Spinal cord (tissue), 9 donors: ENCODE measurements at regions not wholly inside any gene's neighbourhood (a gene's known extent, or its start where the extent isn't known, plus 50 kb on each side); places are given as distances from the start of the nearest gene placed in this dataset.
"Not testable (repeated sequence)": the region's sequence is repeated elsewhere in the genome, so short reads cannot be mapped to it uniquely, and the experiment has no call there.

Experiments
- DNase-seq, 6 donors: peaks; one replicate each; pipeline versions ENCODE4 v3.0.0 to v3.0.0-alpha.2; 2013 to 2015; ENCODE audit warnings: low spot score in 6 of 6, low read depth in 4 of 6
- H3K27ac ChIP-seq: one replicate; pipeline ENCODE4 v1.5.1; 2013; ENCODE audit warnings: low read depth, low read length, control low read depth
- H3K27me3 ChIP-seq: one replicate; pipeline ENCODE4 v1.6.1; 2013; ENCODE audit warnings: low read length; ENCODE audit not compliant: control insufficient read depth, insufficient read depth
- H3K36me3 ChIP-seq: one replicate; pipeline ENCODE4 v1.6.1; 2013; ENCODE audit warnings: low read length; ENCODE audit not compliant: control insufficient read depth, insufficient read depth
- H3K4me1 ChIP-seq: one replicate; pipeline ENCODE4 v1.6.1; 2013; ENCODE audit warnings: low read length; ENCODE audit not compliant: control insufficient read depth, insufficient read depth
- H3K4me3 ChIP-seq: one replicate; pipeline ENCODE4 v1.5.1; 2013; ENCODE audit warnings: low read depth, low read length, control low read depth
- H3K9me3 ChIP-seq: one replicate; pipeline ENCODE4 v1.6.1; 2013; ENCODE audit warnings: low read length; ENCODE audit not compliant: control insufficient read depth, insufficient read depth
- WGBS: methylation state at CpG from one replicate; pipeline ENCODE4 v1.1.5; 2013; ENCODE audit warnings: missing lambda C conversion rate; ENCODE audit not compliant: insufficient coverage; 5-methylcytosine and 5-hydroxymethylcytosine counted together
- donor health status: healthy.

DNA sequence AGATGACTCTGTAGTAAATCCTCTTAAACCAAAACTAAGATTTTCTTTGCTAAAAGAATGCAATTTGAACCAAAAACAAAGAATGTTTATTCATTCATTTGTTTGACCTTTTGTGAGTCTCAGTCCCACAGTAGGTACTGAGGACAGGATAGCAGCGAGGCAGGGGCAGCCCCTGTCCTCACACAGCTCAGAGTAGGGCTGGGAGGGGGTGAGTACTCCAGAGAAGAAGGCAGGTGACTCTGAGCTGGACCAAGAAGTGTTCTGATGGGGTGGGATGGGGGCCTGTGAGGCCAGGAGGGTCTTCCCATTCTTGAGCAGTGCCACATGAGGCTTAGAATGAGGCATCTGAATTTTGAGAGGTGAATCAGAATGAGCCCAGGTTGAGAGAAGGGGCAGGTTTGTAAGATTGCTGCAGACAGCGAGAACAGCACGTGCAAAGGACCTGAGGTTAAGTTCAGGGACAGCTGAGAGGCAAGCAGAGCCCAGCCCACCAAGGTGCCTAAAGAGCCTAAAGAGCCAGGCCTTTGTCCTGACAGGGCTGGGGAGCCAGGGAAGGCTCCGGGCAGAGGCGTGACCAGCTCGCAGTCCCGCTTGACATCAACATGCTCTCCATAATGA is 56.9 kb upstream of the CHST15 start:
- Histone ChIP-seq H3K27me3 (no peaks in the 10 kb centered on the region), H3K4me1 (peaks cover 38% of the 10 kb centered on the region), H3K4me3 (no peak overlapping the region), H3K36me3 (no peaks in the 10 kb centered on the region), H3K9me3 (no peaks in the 10 kb centered on the region), H3K27ac (no peak overlapping the region)
- no peak for DNase-seq
- WGBS = 90% methylated on average over 5 of the region's 7 CpGs

DNA sequence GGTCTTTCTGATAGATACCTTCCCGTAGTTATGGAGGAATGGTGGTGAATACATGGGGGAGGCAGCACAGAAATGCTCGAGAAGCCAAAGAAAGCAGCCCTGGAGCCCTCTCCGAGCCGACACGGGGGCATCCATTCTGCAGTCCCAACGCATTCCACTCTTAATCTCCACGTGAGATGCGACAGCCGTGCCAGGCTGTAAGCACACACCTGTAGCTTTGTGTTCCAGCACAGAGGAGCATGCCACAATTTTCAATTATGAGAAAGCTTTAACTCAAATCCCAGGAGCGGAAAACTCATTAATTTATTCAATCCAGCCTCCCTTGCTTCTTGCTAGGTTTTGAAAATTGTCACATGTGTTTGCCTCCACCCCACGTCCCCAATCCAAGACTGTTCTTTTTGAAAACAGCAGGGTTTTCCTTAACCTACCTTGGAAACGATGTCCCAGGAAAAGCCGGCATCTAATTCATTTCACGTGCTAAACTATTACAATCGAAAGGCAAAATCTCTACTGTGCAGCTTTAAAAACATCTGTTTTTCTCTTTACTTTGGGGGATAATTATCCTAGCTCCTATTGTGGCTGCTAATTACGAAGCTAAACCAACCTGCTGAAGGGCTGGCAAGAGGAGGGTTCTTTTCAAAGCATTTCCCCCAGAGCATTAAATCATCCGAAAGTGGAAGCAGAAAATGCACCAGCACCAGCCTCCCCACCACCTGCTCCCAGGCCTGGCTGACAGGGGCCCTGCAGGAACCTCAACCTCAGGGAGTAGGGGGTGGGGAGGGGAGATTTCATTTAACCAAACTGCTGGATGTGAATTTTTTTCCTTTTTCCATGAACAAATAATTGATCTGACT is 56.0 kb upstream of the CHST15 start:
- WGBS = 16% methylated on average over 12 of the region's 17 CpGs
- Histone ChIP-seq H3K36me3 (no peaks in the 10 kb centered on the region), H3K27ac (no peak overlapping the region), H3K27me3 (no peaks in the 10 kb centered on the region), H3K4me3 (no peak overlapping the region), H3K4me1 (peaks cover 40% of the 10 kb centered on the region), H3K9me3 (no peaks in the 10 kb centered on the region)
- DNase-seq = peak in 2 of 6 donors; percentile 53 to 94

DNA sequence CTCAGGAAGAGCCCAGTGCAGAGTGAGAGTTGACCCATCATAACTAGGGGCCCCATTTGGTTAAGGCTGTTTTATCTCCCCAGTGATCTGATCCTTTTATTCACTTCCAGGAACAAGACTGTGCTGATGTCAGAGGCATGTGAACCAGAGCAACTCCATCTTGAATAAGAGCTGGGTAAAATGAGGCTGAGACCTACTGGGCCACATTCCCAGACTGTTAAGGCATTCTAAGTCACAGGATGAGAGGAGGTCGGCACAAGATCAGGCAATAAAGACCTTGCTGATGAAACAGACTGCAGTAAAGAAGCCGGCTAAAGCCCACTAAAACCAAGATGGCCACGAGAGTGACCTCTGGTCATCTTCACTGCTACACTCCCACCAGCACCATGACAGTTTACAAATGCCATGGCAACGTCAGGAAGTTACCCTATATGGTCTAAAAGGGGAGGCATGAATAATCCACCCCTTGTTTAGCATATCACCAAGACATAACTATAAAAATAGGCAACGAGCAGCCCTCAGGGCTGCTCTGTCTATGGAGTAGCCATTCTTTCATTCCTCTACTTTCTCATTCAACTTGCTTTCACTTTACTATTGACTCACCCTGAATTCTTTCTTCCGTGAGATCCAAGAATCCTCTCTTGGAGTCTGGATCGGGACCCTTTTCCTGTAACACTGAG is 55.3 kb upstream of the CHST15 start:
- not testable (repeated sequence) for H3K27me3 ChIP-seq, H3K4me3 ChIP-seq, H3K9me3 ChIP-seq, DNase-seq, H3K36me3 ChIP-seq, H3K27ac ChIP-seq
- H3K4me1 ChIP-seq = peaks cover 41% of the 10 kb centered on the region
- 80% methylated on average over 1 of the region's 7 CpGs for WGBS

DNA sequence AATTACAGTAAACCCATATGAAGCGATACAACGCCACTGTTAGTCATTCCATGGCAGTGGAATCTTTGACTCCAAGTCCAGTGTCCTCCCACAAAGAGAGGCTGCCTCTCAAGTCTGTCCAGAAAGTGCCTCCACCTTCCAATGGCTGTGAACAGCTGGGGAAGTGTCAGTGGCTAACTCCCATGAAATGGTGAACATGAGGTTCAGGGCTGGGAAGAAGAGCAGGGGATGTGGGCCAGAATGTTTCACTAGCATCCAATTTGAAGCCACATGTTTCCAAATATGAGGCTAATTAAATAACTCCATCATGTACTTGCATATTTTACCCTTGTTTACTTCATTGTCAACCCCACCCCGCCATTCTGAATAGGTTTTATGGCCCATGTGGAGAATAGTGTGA is 53.1 kb upstream of the CHST15 start:
- H3K4me3 ChIP-seq = no peak overlapping the region
- no peaks in the 10 kb centered on the region for H3K27me3 ChIP-seq
- no peaks in the 10 kb centered on the region for H3K36me3 ChIP-seq
- no peak overlapping the region for H3K27ac ChIP-seq
- DNase-seq = no peak
- H3K9me3 ChIP-seq = no peaks in the 10 kb centered on the region
- H3K4me1 ChIP-seq = peaks cover 22% of the 10 kb centered on the region
- 100% methylated on average over 2 of the region's 3 CpGs for WGBS

DNA sequence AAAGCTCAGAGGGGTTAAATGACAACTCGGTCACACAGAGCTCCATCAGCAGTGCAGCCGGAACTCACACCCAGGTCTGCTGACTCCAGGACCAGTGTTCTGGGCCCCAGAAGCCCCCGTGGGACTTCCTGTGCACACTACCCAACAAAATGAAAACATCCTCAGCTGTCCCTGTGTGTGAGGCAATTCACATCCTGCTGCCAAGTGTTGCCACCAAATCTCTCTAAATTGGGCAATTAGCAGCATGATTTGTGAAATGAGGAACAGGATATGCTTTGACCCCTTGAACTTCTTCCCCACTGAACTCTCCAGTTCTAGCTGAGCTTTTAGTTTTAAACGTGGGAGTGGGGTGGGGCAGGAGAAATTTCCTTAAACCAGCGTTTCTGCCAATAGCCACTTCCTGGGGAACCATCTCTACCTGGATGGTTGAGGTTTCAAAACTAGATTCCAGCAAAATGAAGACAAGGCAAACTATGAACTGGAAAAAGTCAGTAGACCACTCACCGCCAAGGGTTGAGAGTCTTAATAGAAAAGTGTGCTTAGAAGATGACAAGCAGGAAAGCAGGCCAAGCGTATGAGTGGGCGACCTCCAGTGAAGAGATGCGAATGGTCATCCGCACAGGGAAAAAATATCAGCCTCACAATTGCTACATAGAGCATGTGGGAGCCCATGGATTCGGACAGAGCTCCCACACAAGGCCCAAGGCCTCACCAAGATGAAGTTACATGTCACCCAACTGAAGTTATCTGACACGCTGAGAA is 51.9 kb upstream of the CHST15 start:
- H3K27ac ChIP-seq = no peak overlapping the region
- DNase-seq = no peak

DNA sequence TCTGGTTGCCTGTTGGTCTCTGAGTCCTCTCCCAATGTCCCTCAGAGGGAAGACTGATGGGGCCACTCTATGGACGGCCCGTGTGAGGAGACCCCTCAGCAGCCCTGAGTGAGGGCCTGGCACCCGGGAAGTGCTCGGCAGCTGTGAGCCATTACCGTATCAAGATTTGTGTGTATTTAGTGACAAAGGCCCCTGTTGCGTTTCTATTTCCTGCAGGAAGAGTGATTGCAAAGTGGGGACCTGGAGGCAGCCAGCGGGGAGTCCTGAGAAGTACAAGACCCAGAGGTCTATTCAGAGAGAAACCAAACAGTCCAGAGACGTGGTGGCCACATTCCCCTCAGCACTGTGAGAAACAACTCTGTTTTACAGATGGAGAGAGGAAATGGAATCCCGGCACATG is 51.1 kb upstream of the CHST15 start:
- WGBS = 76% methylated on average over 9 of the region's 9 CpGs
- H3K27ac ChIP-seq = no peak overlapping the region
- no peak for DNase-seq

More for the DNA sequence above, 51.9 kb upstream of the CHST15 start:
- WGBS = 96% methylated on average over 9 of the region's 12 CpGs
- no peak overlapping the region for H3K4me3 ChIP-seq
- H3K36me3 ChIP-seq = no peaks in the 10 kb centered on the region
- peaks cover 12% of the 10 kb centered on the region for H3K4me1 ChIP-seq
- no peaks in the 10 kb centered on the region for H3K27me3 ChIP-seq
- no peaks in the 10 kb centered on the region for H3K9me3 ChIP-seq

DNA sequence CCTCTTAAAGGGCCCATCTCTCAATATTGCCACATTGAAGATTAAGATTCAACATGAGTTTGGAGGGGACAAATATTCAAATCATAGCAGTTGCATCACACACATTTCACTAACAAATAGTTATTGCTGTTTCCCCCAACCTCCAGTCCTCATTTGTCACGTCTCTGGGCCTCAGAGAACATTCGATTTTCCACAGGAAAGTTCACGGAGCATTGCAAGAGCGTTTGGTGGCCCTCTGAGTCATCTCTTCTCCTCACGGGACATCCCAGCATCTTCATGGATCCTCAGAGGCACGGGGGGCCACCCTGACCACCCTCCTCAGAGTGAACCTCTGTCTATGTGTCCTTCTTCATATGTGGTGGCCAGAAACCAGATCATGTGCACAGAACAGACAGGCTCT is 50.3 kb upstream of the CHST15 start:
- no peak for DNase-seq
- WGBS = 97% methylated on average over 5 of the region's 6 CpGs
- H3K27ac ChIP-seq = no peak overlapping the region

More for the DNA sequence above, 51.1 kb upstream of the CHST15 start:
- H3K9me3 ChIP-seq = no peaks in the 10 kb centered on the region
- H3K27me3 ChIP-seq = no peaks in the 10 kb centered on the region
- H3K36me3 ChIP-seq = no peaks in the 10 kb centered on the region
- H3K4me3 ChIP-seq = no peak overlapping the region
- peaks cover 6% of the 10 kb centered on the region for H3K4me1 ChIP-seq

More for the DNA sequence above, 50.3 kb upstream of the CHST15 start:
- Histone ChIP-seq H3K4me1 (peaks cover 3% of the 10 kb centered on the region), H3K4me3 (no peak overlapping the region), H3K36me3 (no peaks in the 10 kb centered on the region), H3K9me3 (no peaks in the 10 kb centered on the region), H3K27me3 (no peaks in the 10 kb centered on the region)
